RCC 7860 (cell line): ENCODE measurements at regions not wholly inside any gene's neighbourhood (a gene's known extent, or its start where the extent isn't known, plus 50 kb on each side); places are given as distances from the start of the nearest gene placed in this dataset.
A peak's percentile ranks its signal among the peaks of the same experiment; 100 is the strongest.
"Not testable (repeated sequence)": the region's sequence is repeated elsewhere in the genome, so short reads cannot be mapped to it uniquely, and the experiment has no call there.

Experiments
- DNase-seq: peaks from one replicate; pipeline ENCODE4 v3.0.0-alpha.2; 2015; ENCODE audit warnings: low spot score
- FAIRE-seq: peaks from 2 replicates; lab custom pipeline; 2012; peaks lifted over from hg19 to GRCh38; lab: Jason Lieb, UNC

GRCh38 chr7:54343511-54343910, 198.7 kb upstream of the VSTM2A start:
- no peak for FAIRE-seq
- DNase-seq: no peak

- FAIRE-seq (no peak), DNase-seq (no peak)
Observed at GRCh38 chr7:54345746-54346145, 196.4 kb upstream of the VSTM2A start.

GRCh38 chr7:54349229-54349628, 192.9 kb upstream of the VSTM2A start:
- no peak for FAIRE-seq

GRCh38 chr7:54354436-54354835, 187.7 kb upstream of the VSTM2A start:
- DNase-seq (no peak), FAIRE-seq (no peak)

More at GRCh38 chr7:54349229-54349628, 192.9 kb upstream of the VSTM2A start:
- peak; percentile 27 for DNase-seq

GRCh38 chr7:54355842-54356241, 186.3 kb upstream of the VSTM2A start:
- FAIRE-seq: no peak

GRCh38 chr7:54360075-54360840, 181.9 kb upstream of the VSTM2A start:
- FAIRE-seq (no peak), DNase-seq (no peak)

More at GRCh38 chr7:54355842-54356241, 186.3 kb upstream of the VSTM2A start:
- DNase-seq: no peak

GRCh38 chr7:54390565-54390964, 151.6 kb upstream of the VSTM2A start:
- DNase-seq (no peak), FAIRE-seq (no peak)

GRCh38 chr7:54392935-54393334, 149.2 kb upstream of the VSTM2A start:
- DNase-seq (no peak), FAIRE-seq (no peak)

- peak; percentile 13 for DNase-seq
- no peak for FAIRE-seq
Observed at GRCh38 chr7:54394834-54395233, 147.3 kb upstream of the VSTM2A start.

- FAIRE-seq (no peak), DNase-seq (no peak)
Observed at GRCh38 chr7:54397836-54398612, 144.2 kb upstream of the VSTM2A start.

GRCh38 chr7:54398863-54399262, 143.3 kb upstream of the VSTM2A start:
- FAIRE-seq (no peak), DNase-seq (no peak)

- FAIRE-seq (no peak), DNase-seq (no peak)
Observed at GRCh38 chr7:54409917-54410316, 132.3 kb upstream of the VSTM2A start.

GRCh38 chr7:54416678-54417077, 125.5 kb upstream of the VSTM2A start:
- FAIRE-seq (no peak), DNase-seq (no peak)

GRCh38 chr7:54419209-54419608, 123.0 kb upstream of the VSTM2A start:
- DNase-seq (no peak), FAIRE-seq (no peak)

- FAIRE-seq: no peak
Observed at GRCh38 chr7:54426406-54426805, 115.8 kb upstream of the VSTM2A start.

GRCh38 chr7:54429111-54429510, 113.1 kb upstream of the VSTM2A start:
- no peak for FAIRE-seq
- no peak for DNase-seq

More at GRCh38 chr7:54426406-54426805, 115.8 kb upstream of the VSTM2A start:
- no peak for DNase-seq

GRCh38 chr7:54439391-54439790, 102.8 kb upstream of the VSTM2A start:
- FAIRE-seq: no peak
- no peak for DNase-seq

GRCh38 chr7:54444046-54444686, 98.0 kb upstream of the VSTM2A start:
- DNase-seq, FAIRE-seq: not testable (repeated sequence)

- not testable (repeated sequence) for DNase-seq, FAIRE-seq
Observed at GRCh38 chr7:54453168-54453567, 89.0 kb upstream of the VSTM2A start.

- FAIRE-seq, DNase-seq: not testable (repeated sequence)
Observed at GRCh38 chr7:54454700-54455099, 87.5 kb upstream of the VSTM2A start.

GRCh38 chr7:54465095-54465494, 77.1 kb upstream of the VSTM2A start:
- DNase-seq: no peak
- no peak for FAIRE-seq
